WTC11 (cell line): ENCODE measurements at regions not wholly inside any gene's neighbourhood (a gene's known extent, or its start where the extent isn't known, plus 50 kb on each side); places are given as distances from the start of the nearest gene placed in this dataset.
A peak's percentile ranks its signal among the peaks of the same experiment; 100 is the strongest.

Source experiments
- ATAC-seq: fragments of 200-7000 bp; cut with Tn5 transposase; 2 replicates; pipeline ENCODE4 v1.10.0; 2021; ENCODE audit warnings: mild to moderate bottlenecking, moderate library complexity
- CTCF ChIA-PET: fragments of 300-600 bp; sonication (Branson Sonifier 250); formaldehyde crosslinking; loops from one replicate; lab custom pipeline; 2021; ENCODE audit warnings: antibody characterized with exemption; lab: Charles Lee
- POLR2A ChIA-PET: fragments of 350-600 bp; sonication (Branson Sonifier 250); formaldehyde crosslinking; loops from one replicate; lab custom pipeline; 2021; ENCODE audit warnings: antibody characterized with exemption; lab: Charles Lee
- DNase-seq: peaks from one replicate; pipeline ENCODE4 v3.0.0; 2021; ENCODE audit warnings: low spot score
- H3K27ac Mint-ChIP-seq: 2 replicates; pipeline ENCODE4 v1.8.0; 2021; ENCODE audit warnings: mixed read lengths
- H3K27me3 Mint-ChIP-seq: 2 replicates; pipeline ENCODE4 v1.8.0; 2021; ENCODE audit warnings: low read depth, mild to moderate bottlenecking, moderate library complexity, mixed read lengths
- H3K36me3 Mint-ChIP-seq: 2 replicates; pipeline ENCODE4 v1.8.0; 2021; ENCODE audit warnings: mixed read lengths
- H3K4me1 Mint-ChIP-seq: 2 replicates; pipeline ENCODE4 v1.8.0; 2022; ENCODE audit warnings: mixed read lengths
- H3K4me3 Mint-ChIP-seq: 2 replicates; pipeline ENCODE4 v1.8.0; 2021; ENCODE audit warnings: mild to moderate bottlenecking, moderate library complexity, mixed read lengths
- H3K9me3 Mint-ChIP-seq: 2 replicates; pipeline ENCODE4 v1.8.0; 2021; ENCODE audit warnings: mixed read lengths
- FOXP1 ChIP-seq: sonication (generic); formaldehyde crosslinking; IDR thresholded peaks from 2 replicates; pipeline ENCODE4 v1.8.0; 2022; ENCODE audit warnings: missing genetic modification reagents, mild to moderate bottlenecking, moderate library complexity, borderline replicate concordance
- HMGA2 ChIP-seq: fragments of 250-450 bp; sonication (Bioruptor Pico); IDR thresholded peaks from 2 replicates; pipeline ENCODE4 v1.4.0; 2021; ENCODE audit warnings: mild to moderate bottlenecking, moderate library complexity
- IRF2 ChIP-seq: sonication (generic); formaldehyde crosslinking; IDR thresholded peaks from 2 replicates; pipeline ENCODE4 v1.8.0; 2022; ENCODE audit warnings: low read depth, missing genetic modification reagents, borderline replicate concordance
- JUN ChIP-seq: sonication (generic); formaldehyde crosslinking; IDR thresholded peaks from 2 replicates; pipeline ENCODE4 v1.8.0; 2023; ENCODE audit warnings: mild to moderate bottlenecking, missing genetic modification reagents
- NFYB ChIP-seq: sonication (generic); formaldehyde crosslinking; conservative IDR thresholded peaks from 2 replicates; pipeline ENCODE4 v1.8.0; 2022; ENCODE audit warnings: low read depth, missing genetic modification reagents
- NR2C2 ChIP-seq: sonication (generic); formaldehyde crosslinking; IDR thresholded peaks from 2 replicates; pipeline ENCODE4 v1.8.0; 2022; ENCODE audit warnings: mild to moderate bottlenecking, missing genetic modification reagents
- NR3C1 ChIP-seq: sonication (generic); formaldehyde crosslinking; conservative IDR thresholded peaks from 2 replicates; pipeline ENCODE4 v1.8.1; 2023; ENCODE audit warnings: low read depth, mild to moderate bottlenecking, missing genetic modification reagents
- RORB ChIP-seq: fragments of 250-450 bp; sonication (Bioruptor Pico); IDR thresholded peaks from 2 replicates; pipeline ENCODE4 v1.9.0; 2021; ENCODE audit warnings: mild to moderate bottlenecking
- TCF7 ChIP-seq: sonication (generic); formaldehyde crosslinking; IDR thresholded peaks from 2 replicates; pipeline ENCODE4 v1.8.0; 2022; ENCODE audit warnings: mild to moderate bottlenecking, low read depth, missing genetic modification reagents, moderate library complexity
- TP53 ChIP-seq: sonication (generic); formaldehyde crosslinking; IDR thresholded peaks from 2 replicates; pipeline ENCODE4 v1.8.1; 2023; ENCODE audit warnings: mild to moderate bottlenecking, missing genetic modification reagents
- ZBTB21 ChIP-seq: sonication (generic); formaldehyde crosslinking; IDR thresholded peaks from 2 replicates; pipeline ENCODE4 v1.8.1; 2023; ENCODE audit warnings: mild to moderate bottlenecking, missing genetic modification reagents, borderline replicate concordance
- ZNF121 ChIP-seq: sonication (generic); formaldehyde crosslinking; IDR thresholded peaks from 2 replicates; pipeline ENCODE4 v1.8.0; 2023; ENCODE audit warnings: missing genetic modification reagents
- TF ChIP-seq, protein P1 (sequence below): sonication (generic); formaldehyde crosslinking; conservative IDR thresholded peaks from 2 replicates; pipeline ENCODE4 v1.8.1; 2022; ENCODE audit warnings: mild to moderate bottlenecking, missing genetic modification reagents
- TF ChIP-seq, protein P2 (sequence below): sonication (generic); formaldehyde crosslinking; IDR thresholded peaks from 2 replicates; pipeline ENCODE4 v1.8.0; 2022; ENCODE audit warnings: missing genetic modification reagents
- TF ChIP-seq, protein P3 (sequence below): sonication (generic); formaldehyde crosslinking; IDR thresholded peaks from 2 replicates; pipeline ENCODE4 v1.8.1; 2023; ENCODE audit warnings: mild to moderate bottlenecking, moderate library complexity, missing genetic modification reagents
- TF ChIP-seq, protein P4 (sequence below): sonication (generic); formaldehyde crosslinking; IDR thresholded peaks from 2 replicates; pipeline ENCODE4 v1.8.0; 2023; ENCODE audit warnings: mild to moderate bottlenecking, missing genetic modification reagents

DNA sequence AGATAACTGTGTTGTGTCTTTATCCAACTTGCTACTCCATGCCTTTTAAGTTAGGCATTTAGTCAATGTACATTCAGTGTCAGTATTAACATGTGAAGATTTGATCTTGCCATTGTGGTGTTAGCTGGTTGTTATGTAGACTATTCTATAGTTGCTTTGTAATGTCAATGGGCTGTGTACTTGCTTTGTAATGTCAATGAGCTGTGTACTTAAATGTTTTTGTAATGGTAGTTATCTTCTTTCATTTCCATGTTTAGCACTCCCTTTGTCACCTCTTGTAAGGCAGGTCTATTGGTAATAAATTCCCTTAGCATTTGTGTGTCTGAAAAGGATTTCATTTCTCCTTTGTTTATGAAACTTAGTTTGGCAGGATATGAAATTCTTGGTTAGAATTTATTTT lies 53.4 kb downstream of the MC4R start:
- ChIA-PET POLR2A (no interaction called here), CTCF (no interaction called here)
- Mint-ChIP-seq H3K27ac (no peak overlapping the region), H3K27me3 (no peaks in the 10 kb centered on the region), H3K36me3 (peaks cover 6% of the 10 kb centered on the region), H3K9me3 (peaks cover 43% of the 10 kb centered on the region), H3K4me1 (peaks cover 21% of the 10 kb centered on the region), H3K4me3 (no peak overlapping the region)
- peak; percentile 66 for ATAC-seq
- DNase-seq = no peak
- TF ChIP-seq, protein P1, sequence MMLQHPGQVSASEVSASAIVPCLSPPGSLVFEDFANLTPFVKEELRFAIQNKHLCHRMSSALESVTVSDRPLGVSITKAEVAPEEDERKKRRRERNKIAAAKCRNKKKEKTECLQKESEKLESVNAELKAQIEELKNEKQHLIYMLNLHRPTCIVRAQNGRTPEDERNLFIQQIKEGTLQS = no peak
- no peak for TF ChIP-seq RORB

DNA sequence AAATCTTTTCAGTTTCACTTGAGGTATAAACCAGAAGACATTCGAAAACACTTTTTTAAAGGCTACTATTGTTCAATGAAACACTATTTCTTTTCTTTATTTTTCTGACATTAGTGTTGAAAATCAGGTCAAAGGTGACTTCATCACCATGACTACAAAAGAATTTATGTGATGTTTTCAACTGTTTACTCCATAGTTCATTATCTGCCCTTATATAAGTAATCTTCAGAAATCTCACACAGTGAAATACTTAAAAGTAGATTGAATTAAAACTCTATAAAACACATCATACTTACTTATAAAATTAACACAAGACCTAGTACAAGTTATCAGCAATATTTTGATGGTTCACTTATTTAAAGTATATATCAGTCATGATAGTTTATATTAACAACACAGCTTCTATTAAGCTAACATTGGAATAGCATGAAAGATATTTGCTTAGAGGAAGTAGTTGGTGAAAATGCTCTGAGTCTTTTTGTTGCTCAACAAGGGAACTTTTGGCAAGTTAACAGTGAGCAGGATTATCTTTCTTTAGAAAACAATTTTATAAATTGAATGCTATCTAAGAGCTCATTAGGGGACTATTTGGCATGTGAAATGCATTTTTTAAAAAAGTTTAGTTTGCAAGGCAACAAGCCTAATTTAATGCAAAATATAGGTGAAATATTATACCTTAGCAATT lies 60.8 kb downstream of the MC4R start:
- ChIA-PET POLR2A (no interaction called here), CTCF (no interaction called here)
- Mint-ChIP-seq H3K4me1 (no peaks in the 10 kb centered on the region), H3K27ac (no peak overlapping the region), H3K36me3 (peaks cover 5% of the 10 kb centered on the region; the same call in 1 of the 2 replicates), H3K4me3 (no peak overlapping the region), H3K27me3 (no peaks in the 10 kb centered on the region), H3K9me3 (peaks cover 15% of the 10 kb centered on the region)
- ATAC-seq (no peak), DNase-seq (no peak)
- TF ChIP-seq IRF2 (no peak), NFYB (CRISPR knock-in tag) (no peak), JUN (no peak), ZNF121 (CRISPR knock-in tag) (no peak), TP53 (CRISPR knock-in tag) (no peak), ZBTB21 (CRISPR knock-in tag) (no peak), HMGA2 (no peak), NR2C2 (CRISPR knock-in tag) (no peak), NR3C1 (CRISPR knock-in tag) (no peak), FOXP1 (CRISPR knock-in tag) (no peak), TCF7 (CRISPR knock-in tag) (no peak)
- TF ChIP-seq, protein P2, sequence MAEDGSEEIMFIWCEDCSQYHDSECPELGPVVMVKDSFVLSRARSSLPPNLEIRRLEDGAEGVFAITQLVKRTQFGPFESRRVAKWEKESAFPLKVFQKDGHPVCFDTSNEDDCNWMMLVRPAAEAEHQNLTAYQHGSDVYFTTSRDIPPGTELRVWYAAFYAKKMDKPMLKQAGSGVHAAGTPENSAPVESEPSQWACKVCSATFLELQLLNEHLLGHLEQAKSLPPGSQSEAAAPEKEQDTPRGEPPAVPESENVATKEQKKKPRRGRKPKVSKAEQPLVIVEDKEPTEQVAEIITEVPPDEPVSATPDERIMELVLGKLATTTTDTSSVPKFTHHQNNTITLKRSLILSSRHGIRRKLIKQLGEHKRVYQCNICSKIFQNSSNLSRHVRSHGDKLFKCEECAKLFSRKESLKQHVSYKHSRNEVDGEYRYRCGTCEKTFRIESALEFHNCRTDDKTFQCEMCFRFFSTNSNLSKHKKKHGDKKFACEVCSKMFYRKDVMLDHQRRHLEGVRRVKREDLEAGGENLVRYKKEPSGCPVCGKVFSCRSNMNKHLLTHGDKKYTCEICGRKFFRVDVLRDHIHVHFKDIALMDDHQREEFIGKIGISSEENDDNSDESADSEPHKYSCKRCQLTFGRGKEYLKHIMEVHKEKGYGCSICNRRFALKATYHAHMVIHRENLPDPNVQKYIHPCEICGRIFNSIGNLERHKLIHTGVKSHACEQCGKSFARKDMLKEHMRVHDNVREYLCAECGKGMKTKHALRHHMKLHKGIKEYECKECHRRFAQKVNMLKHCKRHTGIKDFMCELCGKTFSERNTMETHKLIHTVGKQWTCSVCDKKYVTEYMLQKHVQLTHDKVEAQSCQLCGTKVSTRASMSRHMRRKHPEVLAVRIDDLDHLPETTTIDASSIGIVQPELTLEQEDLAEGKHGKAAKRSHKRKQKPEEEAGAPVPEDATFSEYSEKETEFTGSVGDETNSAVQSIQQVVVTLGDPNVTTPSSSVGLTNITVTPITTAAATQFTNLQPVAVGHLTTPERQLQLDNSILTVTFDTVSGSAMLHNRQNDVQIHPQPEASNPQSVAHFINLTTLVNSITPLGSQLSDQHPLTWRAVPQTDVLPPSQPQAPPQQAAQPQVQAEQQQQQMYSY (CRISPR knock-in tag) = no peak
- TF ChIP-seq, protein P3, sequence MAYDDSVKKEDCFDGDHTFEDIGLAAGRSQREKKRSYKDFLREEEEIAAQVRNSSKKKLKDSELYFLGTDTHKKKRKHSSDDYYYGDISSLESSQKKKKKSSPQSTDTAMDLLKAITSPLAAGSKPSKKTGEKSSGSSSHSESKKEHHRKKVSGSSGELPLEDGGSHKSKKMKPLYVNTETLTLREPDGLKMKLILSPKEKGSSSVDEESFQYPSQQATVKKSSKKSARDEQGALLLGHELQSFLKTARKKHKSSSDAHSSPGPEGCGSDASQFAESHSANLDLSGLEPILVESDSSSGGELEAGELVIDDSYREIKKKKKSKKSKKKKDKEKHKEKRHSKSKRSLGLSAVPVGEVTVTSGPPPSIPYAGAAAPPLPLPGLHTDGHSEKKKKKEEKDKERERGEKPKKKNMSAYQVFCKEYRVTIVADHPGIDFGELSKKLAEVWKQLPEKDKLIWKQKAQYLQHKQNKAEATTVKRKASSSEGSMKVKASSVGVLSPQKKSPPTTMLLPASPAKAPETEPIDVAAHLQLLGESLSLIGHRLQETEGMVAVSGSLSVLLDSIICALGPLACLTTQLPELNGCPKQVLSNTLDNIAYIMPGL (CRISPR knock-in tag) = no peak
- TF ChIP-seq, protein P4, sequence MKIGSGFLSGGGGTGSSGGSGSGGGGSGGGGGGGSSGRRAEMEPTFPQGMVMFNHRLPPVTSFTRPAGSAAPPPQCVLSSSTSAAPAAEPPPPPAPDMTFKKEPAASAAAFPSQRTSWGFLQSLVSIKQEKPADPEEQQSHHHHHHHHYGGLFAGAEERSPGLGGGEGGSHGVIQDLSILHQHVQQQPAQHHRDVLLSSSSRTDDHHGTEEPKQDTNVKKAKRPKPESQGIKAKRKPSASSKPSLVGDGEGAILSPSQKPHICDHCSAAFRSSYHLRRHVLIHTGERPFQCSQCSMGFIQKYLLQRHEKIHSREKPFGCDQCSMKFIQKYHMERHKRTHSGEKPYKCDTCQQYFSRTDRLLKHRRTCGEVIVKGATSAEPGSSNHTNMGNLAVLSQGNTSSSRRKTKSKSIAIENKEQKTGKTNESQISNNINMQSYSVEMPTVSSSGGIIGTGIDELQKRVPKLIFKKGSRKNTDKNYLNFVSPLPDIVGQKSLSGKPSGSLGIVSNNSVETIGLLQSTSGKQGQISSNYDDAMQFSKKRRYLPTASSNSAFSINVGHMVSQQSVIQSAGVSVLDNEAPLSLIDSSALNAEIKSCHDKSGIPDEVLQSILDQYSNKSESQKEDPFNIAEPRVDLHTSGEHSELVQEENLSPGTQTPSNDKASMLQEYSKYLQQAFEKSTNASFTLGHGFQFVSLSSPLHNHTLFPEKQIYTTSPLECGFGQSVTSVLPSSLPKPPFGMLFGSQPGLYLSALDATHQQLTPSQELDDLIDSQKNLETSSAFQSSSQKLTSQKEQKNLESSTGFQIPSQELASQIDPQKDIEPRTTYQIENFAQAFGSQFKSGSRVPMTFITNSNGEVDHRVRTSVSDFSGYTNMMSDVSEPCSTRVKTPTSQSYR (CRISPR knock-in tag) = no peak
- TF ChIP-seq, all 79 proteins: peak for 0
